Activated gamma-delta T cell (primary cell): ENCODE measurements at regions not wholly inside any gene's neighbourhood (a gene's known extent, or its start where the extent isn't known, plus 50 kb on each side); places are given as distances from the start of the nearest gene placed in this dataset.
"Not testable (repeated sequence)": the region's sequence is repeated elsewhere in the genome, so short reads cannot be mapped to it uniquely, and the experiment has no call there.

Experiments used
- DNase-seq: peaks from one replicate; lab custom pipeline; 2025; lab: John Stamatoyannopoulos, UW

DNA sequence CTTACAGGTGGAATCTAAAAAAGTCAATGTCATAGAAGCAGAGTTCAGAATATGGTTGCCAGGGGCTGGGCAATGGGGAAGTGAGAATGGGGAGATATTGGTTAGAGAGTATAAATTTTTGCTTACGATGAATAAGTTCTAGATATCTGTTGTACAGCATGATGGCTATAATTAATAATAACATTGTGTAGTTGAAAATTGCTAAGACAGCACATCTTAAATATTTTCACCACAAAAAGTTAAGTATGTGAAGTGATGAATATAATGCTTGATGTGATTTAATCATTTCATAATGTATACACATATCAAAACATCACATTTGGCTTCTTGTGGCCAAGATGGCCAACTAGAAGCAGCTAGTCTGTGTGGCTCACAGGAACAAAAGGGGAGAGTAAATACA lies 425.9 kb upstream of the ACO1 start:
- no peak for DNase-seq

GRCh38 chr9:31969552-31969951 lies 414.9 kb upstream of the ACO1 start:
- no peak for DNase-seq

- DNase-seq = no peak
These were observed 400.5 kb upstream of the ACO1 start for GRCh38 chr9:31983895-31984294.

DNA sequence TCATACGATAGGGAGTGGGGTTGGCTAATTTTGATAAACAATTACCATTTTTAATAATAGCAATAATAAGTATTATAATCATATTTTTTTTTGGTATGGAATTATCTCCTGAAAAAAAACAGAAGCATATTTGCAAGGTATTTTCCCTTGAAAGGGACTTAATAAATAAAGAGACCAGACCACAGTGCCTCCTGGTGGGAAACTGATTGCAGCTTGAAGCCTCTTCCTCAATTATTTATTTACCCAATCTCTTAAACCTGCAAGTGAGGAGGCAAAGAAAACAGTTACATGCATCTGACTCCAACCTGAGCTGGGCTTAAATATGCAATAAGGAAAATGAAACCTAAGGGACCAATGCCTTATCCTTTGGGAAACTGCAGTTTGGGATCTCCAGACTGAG lies 388.1 kb upstream of the ACO1 start:
- DNase-seq = no peak

- no peak for DNase-seq
These were observed 379.9 kb upstream of the ACO1 start for GRCh38 chr9:32004431-32005076.

GRCh38 chr9:32010322-32010721 lies 374.1 kb upstream of the ACO1 start:
- no peak for DNase-seq

DNA sequence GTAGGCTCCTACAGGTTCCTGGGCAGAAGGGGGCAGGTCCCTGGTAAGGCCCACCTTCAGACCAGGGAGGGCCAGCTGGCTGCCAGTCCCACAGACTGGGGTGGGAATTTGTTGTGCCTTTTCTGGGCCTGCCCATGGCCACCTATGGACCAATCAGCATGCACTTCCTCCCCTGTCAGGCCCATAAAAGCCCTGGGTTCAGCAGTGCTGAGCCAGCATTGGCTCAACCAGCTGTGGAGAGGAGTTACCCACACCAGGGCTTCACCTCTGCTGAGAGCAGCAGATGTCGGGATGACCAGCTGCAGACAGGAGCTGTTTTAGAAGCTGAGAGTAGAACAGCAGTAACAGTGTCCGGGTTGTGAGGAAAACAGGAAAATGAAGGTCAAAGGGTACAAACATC lies 373.4 kb upstream of the ACO1 start:
- DNase-seq = no peak

- DNase-seq = no peak
These were observed 368.6 kb upstream of the ACO1 start for GRCh38 chr9:32015795-32016194.

- DNase-seq = no peak
These were observed 338.9 kb upstream of the ACO1 start for GRCh38 chr9:32045513-32045912.

GRCh38 chr9:32067261-32067660 lies 317.2 kb upstream of the ACO1 start:
- DNase-seq = no peak

- DNase-seq = no peak
These were observed 315.2 kb upstream of the ACO1 start for GRCh38 chr9:32069169-32069813.

GRCh38 chr9:32069969-32070368 lies 314.5 kb upstream of the ACO1 start:
- no peak for DNase-seq

DNA sequence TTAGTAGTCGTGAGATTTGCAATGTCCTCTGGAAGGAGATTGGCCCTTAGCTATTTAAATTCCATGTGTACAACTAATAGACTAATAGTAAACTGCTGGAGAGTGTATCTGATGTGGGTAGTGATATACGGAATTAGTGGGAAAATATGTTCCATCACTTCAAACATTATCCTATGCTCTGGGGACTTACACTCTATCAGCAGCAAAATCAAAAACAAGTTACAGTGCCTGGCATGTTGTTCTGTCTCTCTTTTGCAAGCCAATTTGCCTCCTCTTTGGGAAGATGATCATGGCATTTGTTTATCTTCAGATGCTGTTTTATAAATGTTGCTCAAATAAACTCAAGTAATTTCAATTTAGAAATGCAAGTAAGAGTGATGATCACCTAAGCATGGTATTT lies 311.9 kb upstream of the ACO1 start:
- DNase-seq = no peak

- no peak for DNase-seq
These were observed 292.4 kb upstream of the ACO1 start for GRCh38 chr9:32092031-32092430.

- DNase-seq = no peak
These were observed 267.2 kb upstream of the ACO1 start for GRCh38 chr9:32117291-32117690.

- DNase-seq = no peak
These were observed 255.9 kb upstream of the ACO1 start for GRCh38 chr9:32128546-32128945.

DNA sequence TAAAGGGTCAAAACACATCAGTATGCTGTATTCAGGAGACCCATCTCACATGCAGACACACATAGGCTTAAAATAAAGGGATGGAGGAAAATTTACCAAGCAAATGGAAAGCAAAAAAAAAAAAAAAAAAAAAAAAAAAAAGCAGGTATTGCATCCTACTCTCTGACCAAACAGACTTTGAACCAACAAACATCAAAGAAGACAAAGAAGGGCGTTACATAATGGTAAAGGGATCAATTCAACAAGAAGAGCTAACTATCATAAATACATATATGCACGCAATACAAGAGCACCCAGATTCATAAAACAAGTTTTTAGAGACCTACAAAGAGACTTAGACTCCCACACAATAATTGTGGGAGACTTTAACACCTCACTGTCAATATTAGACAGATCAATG lies 253.7 kb upstream of the ACO1 start:
- not testable (repeated sequence) for DNase-seq

DNA sequence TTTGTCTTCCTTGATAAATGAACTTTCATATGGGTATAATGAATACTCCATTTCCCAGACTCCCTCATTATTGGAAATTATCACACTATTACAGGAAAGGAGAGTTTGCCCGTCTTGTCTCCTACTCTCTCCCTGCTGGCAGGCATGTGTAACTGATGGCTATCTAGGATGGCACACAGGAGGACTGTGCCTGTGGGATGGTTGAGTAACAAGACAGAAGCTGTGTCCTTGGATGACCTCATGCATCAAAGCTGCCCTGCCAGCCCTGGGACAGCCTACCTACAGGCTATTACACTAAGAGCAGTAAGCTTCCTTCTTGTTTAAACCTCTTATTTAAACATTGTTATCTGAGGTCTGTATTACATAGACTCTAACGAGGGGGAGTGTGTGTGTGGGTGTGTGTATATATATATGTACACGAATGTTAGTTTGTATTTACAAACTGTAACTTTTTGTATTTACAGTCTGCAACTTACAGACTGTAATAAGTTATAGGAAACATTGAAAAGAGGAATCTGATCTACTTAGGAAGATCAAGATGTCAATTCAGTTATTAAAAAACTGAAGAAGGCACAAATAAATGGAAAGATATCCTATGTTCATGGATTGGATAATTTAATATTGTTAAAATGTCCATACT lies 247.6 kb upstream of the ACO1 start:
- no peak for DNase-seq

- DNase-seq = no peak
These were observed 242.4 kb upstream of the ACO1 start for GRCh38 chr9:32142074-32142473.

DNA sequence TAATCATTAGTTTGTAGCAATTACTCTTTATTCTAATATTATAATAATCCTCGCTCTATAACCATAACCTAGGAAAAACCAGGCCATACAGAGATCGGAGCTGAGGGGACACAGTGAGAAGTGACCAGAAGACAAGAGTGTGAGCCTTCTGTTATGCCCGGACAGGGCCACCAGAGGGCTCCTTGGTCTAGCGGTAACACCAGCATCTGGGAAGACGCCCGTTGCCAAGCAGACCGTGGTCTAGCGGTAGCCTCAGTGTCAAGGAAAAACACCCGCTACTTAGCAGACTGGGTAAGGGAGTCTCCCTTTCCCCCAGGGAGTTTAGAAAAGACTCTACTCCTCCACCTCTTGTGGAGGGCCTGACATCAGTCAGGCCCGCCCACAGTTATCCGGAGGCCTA lies 235.9 kb upstream of the ACO1 start:
- not testable (repeated sequence) for DNase-seq

- DNase-seq = no peak
These were observed 223.2 kb upstream of the ACO1 start for GRCh38 chr9:32161209-32161608.

- DNase-seq = no peak
These were observed 222.7 kb upstream of the ACO1 start for GRCh38 chr9:32161720-32162119.

DNA sequence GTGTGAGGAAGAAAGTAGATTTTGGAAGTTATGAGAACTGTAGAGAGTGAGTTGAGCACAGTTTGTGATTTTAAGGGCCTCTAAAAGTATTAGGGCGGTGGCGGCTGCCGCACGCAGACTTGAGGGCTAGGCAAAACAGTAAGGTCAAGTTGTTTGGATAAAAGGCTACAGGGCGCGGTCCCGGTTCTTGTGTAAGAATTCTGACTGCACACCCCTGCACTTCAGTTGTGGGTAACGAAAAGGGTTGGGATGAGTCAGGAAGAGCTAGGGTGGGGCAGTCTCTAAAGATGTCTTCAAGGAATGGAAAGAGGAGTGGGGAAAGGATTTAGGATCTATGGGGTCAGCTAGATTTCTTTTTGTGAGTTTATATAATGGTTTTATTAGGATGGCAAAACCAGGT lies 218.1 kb upstream of the ACO1 start:
- DNase-seq = not testable (repeated sequence)

GRCh38 chr9:32171339-32171738 lies 213.1 kb upstream of the ACO1 start:
- DNase-seq = no peak
